K562 (cell line): ENCODE measurements at regions not wholly inside any gene's neighbourhood (a gene's known extent, or its start where the extent isn't known, plus 50 kb on each side); places are given as distances from the start of the nearest gene placed in this dataset.

Experiments used
- ATAC-seq: fragments of 200-7000 bp; cut with Tn5 transposase; 3 replicates; pipeline ENCODE4 v1.9.1; 2020; ENCODE audit warnings: moderate library complexity
- BruUV-seq: library from RNA; stranded (reverse); fragments of 400-500 nt; replicated peaks from 2 replicates; lab custom pipeline; 2021; lab: Mats Ljungman, UMichigan
- CTCF ChIA-PET: fragments of 300-600 bp; formaldehyde crosslinking; extraction: SDS; loops from one replicate; lab custom pipeline; 2021; ENCODE audit warnings: low intra/inter-chr PET ratio; lab: Yijun Ruan, JAX
- POLR2A ChIA-PET: fragments of 300-600, 350-650 bp; sonication (Branson Sonifier 250); formaldehyde crosslinking; extraction: SDS; loops from one replicate; lab custom pipeline; 2021; ENCODE audit warnings: antibody characterized with exemption, inconsistent platforms; lab: Yijun Ruan, JAX
- DNase-seq, 4 experiments: peaks; one replicate each; pipeline versions ENCODE4 v3.0.0 to v3.0.0-alpha.2; 2011 to 2018; ENCODE audit warnings: low spot score in 3 of 4, mixed read lengths in 3 of 4; ENCODE audit errors: extremely low read depth in 1 of 4
- FAIRE-seq: peaks from 2 replicates; lab custom pipeline; 2011; peaks lifted over from hg19 to GRCh38; lab: Jason Lieb, UNC
- H2AFZ ChIP-seq: 2 replicates; pipeline ENCODE4 v1.6.0; 2011; ENCODE audit warnings: low read depth, low read length, control low read depth, inconsistent platforms
- H3K27ac ChIP-seq: fragments of 200-600 bp; 3 replicates; pipeline ENCODE4 v1.8.0; 2011; ENCODE audit warnings: low read depth, mild to moderate bottlenecking, control low read depth, inconsistent platforms, low read length, moderate library complexity, mixed read lengths; ENCODE audit errors: extremely low read depth
- H3K27me3 ChIP-seq, 2 experiments: fragments of 300-600 bp in 1 of 2; 2 replicates in 1 of 2; 3 replicates in 1 of 2; pipeline versions ENCODE4 v1.6.0 to v1.8.0; 2011; ENCODE audit warnings: inconsistent platforms in 2 of 2, low read length in 2 of 2, mild to moderate bottlenecking in 1 of 2, mixed read lengths in 1 of 2, moderate library complexity in 1 of 2; ENCODE audit not compliant: control insufficient read depth in 2 of 2, insufficient read depth in 2 of 2
- H3K36me3 ChIP-seq: fragments of 300-600 bp; 3 replicates; pipeline ENCODE4 v1.8.0; 2011; ENCODE audit warnings: mild to moderate bottlenecking, low read length, inconsistent platforms; ENCODE audit not compliant: control insufficient read depth, insufficient read depth
- H3K4me1 ChIP-seq, 2 experiments: fragments of 200-600 bp in 1 of 2; replicated peaks in 1 of 2; 2 replicates in 1 of 2; 3 replicates in 1 of 2; pipeline versions ENCODE4 v1.5.1 to v1.8.0; 2011; ENCODE audit warnings: inconsistent platforms in 2 of 2, low read length in 2 of 2, mild to moderate bottlenecking in 1 of 2, mixed read lengths in 1 of 2, moderate library complexity in 1 of 2; ENCODE audit not compliant: control insufficient read depth in 2 of 2, insufficient read depth in 2 of 2
- H3K4me2 ChIP-seq: 2 replicates; pipeline ENCODE4 v1.6.1; 2011; ENCODE audit warnings: low read length, control low read depth, inconsistent platforms, mixed read lengths; ENCODE audit not compliant: insufficient read depth
- H3K4me3 ChIP-seq: fragments of 200-600 bp; sonication (generic), shearing (Covaris generic); 2 replicates; pipeline ENCODE4 v1.5.1; 2016; ENCODE audit warnings: control low read depth, inconsistent platforms
- H3K79me2 ChIP-seq: fragments of 200-600 bp; 3 replicates; pipeline ENCODE4 v1.8.0; 2011; ENCODE audit warnings: low read length, inconsistent platforms; ENCODE audit not compliant: control insufficient read depth, insufficient read depth
- H3K9ac ChIP-seq, 2 experiments: 2 replicates each; pipeline versions ENCODE4 v1.6.0 to v1.6.1; 2011; ENCODE audit warnings: low read depth in 2 of 2, low read length in 2 of 2, control low read depth in 1 of 2, inconsistent platforms in 1 of 2, mild to moderate bottlenecking in 1 of 2, mixed read lengths in 1 of 2; ENCODE audit not compliant: insufficient read depth in 1 of 2
- H3K9me1 ChIP-seq: one replicate; pipeline ENCODE4 v1.6.0; 2011; ENCODE audit warnings: inconsistent platforms, mild to moderate bottlenecking, low read length, moderate library complexity; ENCODE audit not compliant: control insufficient read depth, insufficient read depth
- H3K9me3 ChIP-seq: replicated peaks from 2 replicates; pipeline ENCODE4 v1.5.1; 2011; ENCODE audit warnings: low read depth, low read length, inconsistent platforms; ENCODE audit not compliant: control insufficient read depth, insufficient read depth
- H4K20me1 ChIP-seq: replicated peaks from 2 replicates; pipeline ENCODE4 v1.6.1; 2011; ENCODE audit warnings: low read length, inconsistent platforms, mixed read lengths; ENCODE audit not compliant: control insufficient read depth, insufficient read depth
- ARID3B ChIP-seq: fragments of 250-450 bp; sonication (Bioruptor Pico); IDR thresholded peaks from 2 replicates; pipeline ENCODE4 v1.4.0; 2020; ENCODE audit warnings: borderline replicate concordance
- C11orf30 ChIP-seq: fragments of 450-650 bp; IDR thresholded peaks from 2 replicates; pipeline ENCODE4 v1.6.1; 2016; ENCODE audit warnings: low read depth, mild to moderate bottlenecking
- CHD2 ChIP-seq: IDR thresholded peaks from 2 replicates; pipeline ENCODE4 v1.6.1; 2011; ENCODE audit warnings: low read depth, low read length
- DMBX1 ChIP-seq: fragments of 250-450 bp; sonication (Bioruptor Pico); IDR thresholded peaks from 2 replicates; pipeline ENCODE4 v1.8.0; 2022; ENCODE audit warnings: inconsistent platforms, mild to moderate bottlenecking, moderate library complexity, borderline replicate concordance
- HDAC1 ChIP-seq, 2 experiments: fragments of 450-650 bp; IDR thresholded peaks; 2 replicates each; pipeline ENCODE4 v1.6.1; 2016 to 2017; ENCODE audit warnings: inconsistent platforms in 1 of 2, mild to moderate bottlenecking in 1 of 2, moderate library complexity in 1 of 2
- MYBL2 ChIP-seq, 2 experiments: fragments of 450-650 bp in 1 of 2; sonication (generic) in 1 of 2; formaldehyde crosslinking in 1 of 2; IDR thresholded peaks; 2 replicates each; pipeline versions ENCODE4 v1.6.1 to v1.8.1; 2017 to 2022; ENCODE audit warnings: borderline replicate concordance in 1 of 2, inconsistent platforms in 1 of 2, low read depth in 1 of 2, mild to moderate bottlenecking in 1 of 2, missing genetic modification reagents in 1 of 2, moderate library complexity in 1 of 2
- NR1H2 ChIP-seq: sonication (generic); formaldehyde crosslinking; IDR thresholded peaks from 2 replicates; pipeline ENCODE4 v1.4.0; 2020; ENCODE audit warnings: mild to moderate bottlenecking, missing genetic modification reagents
- NR2C1 ChIP-seq, 2 experiments: fragments of 450-650 bp; IDR thresholded peaks; 2 replicates each; pipeline ENCODE4 v1.6.1; 2017; ENCODE audit warnings: mild to moderate bottlenecking in 2 of 2, antibody characterized with exemption in 1 of 2, inconsistent platforms in 1 of 2, missing compliant biosample characterization in 1 of 2, missing genetic modification characterization in 1 of 2
- POU5F1 ChIP-seq: fragments of 150-350 bp; IDR thresholded peaks from 2 replicates; pipeline ENCODE4 v1.6.1; 2014; ENCODE audit warnings: borderline replicate concordance, low read length, low read depth, mild to moderate bottlenecking; ENCODE audit not compliant: partially characterized antibody
- SMAD4 ChIP-seq: fragments of 250-450 bp; sonication (Bioruptor Pico); conservative IDR thresholded peaks from 2 replicates; pipeline ENCODE4 v1.8.0; 2021; ENCODE audit warnings: inconsistent platforms, mild to moderate bottlenecking, moderate library complexity
- ZNF12 ChIP-seq: sonication (generic); formaldehyde crosslinking; IDR thresholded peaks from 2 replicates; pipeline ENCODE4 v1.4.0; 2020; ENCODE audit warnings: mild to moderate bottlenecking, missing genetic modification reagents
- ZNF766 ChIP-seq: fragments of 200-800 bp; sonication (Bioruptor generic); conservative IDR thresholded peaks from 2 replicates; pipeline ENCODE4 v1.6.1; 2016; ENCODE audit warnings: missing genetic modification characterization, missing compliant biosample characterization
- WGBS: fragments of 100-300 bp; shearing (Covaris generic); methylation state at CpG from one replicate; pipeline ENCODE4 v1.1.6; 2016; ENCODE audit warnings: low coverage, mixed read lengths; ENCODE audit not compliant: insufficient coverage; ENCODE audit errors: missing lambda C conversion rate; 5-methylcytosine and 5-hydroxymethylcytosine counted together
- in situ Hi-C: fragments of 300-500 bp; cut with MboI; formaldehyde crosslinking; loops from 4 replicates; pipeline ENCODE4 v1.15.0; 2018; ENCODE audit warnings: inconsistent platforms, mixed read lengths
- intact Hi-C: fragments of 100-400 bp; cut with micrococcal nuclease; formaldehyde crosslinking; loops from 2 replicates; pipeline ENCODE4 v1.14.2; 2022

GRCh38 chr5:107794741-107795140 is 124.0 kb upstream of the EFNA5 start:
- FAIRE-seq = no peak
- no peak overlapping the region for H2AFZ ChIP-seq
- intact Hi-C loops (no loop called here), in situ Hi-C loops (no loop called here)
- H3K36me3 ChIP-seq = no peaks in the 10 kb centered on the region
- no peaks in the 10 kb centered on the region for H3K79me2 ChIP-seq
- no peaks in the 10 kb centered on the region for H3K9me1 ChIP-seq
- ATAC-seq = no peak
- no peak overlapping the region for H3K4me2 ChIP-seq
- DNase-seq = no peak
- H3K9ac ChIP-seq = no peak overlapping the region
- no peaks in the 10 kb centered on the region for H3K27me3 ChIP-seq
- no peaks in the 10 kb centered on the region for H3K4me1 ChIP-seq
- H4K20me1 ChIP-seq = no peaks in the 10 kb centered on the region
- H3K4me3 ChIP-seq = no peak overlapping the region
- CTCF ChIA-PET = no interaction called here
- POLR2A ChIA-PET = no interaction called here
- no peak for TF ChIP-seq DMBX1 (CRISPR knock-in tag)
- no peak for TF ChIP-seq NR2C1 (IDR thresholded peaks at IDR 0.05)
- no peak for TF ChIP-seq NR2C1 (tag; IDR thresholded peaks at IDR 0.05)
- no peak for TF ChIP-seq C11orf30
- no peak for TF ChIP-seq SMAD4 (CRISPR knock-in tag)
- TF ChIP-seq POU5F1 = no peak
- no peak for TF ChIP-seq ZNF766 (CRISPR knock-in tag)
- TF ChIP-seq CHD2 = no peak
- TF ChIP-seq NR1H2 (CRISPR knock-in tag) = no peak
- no peak for TF ChIP-seq MYBL2 (IDR thresholded peaks at IDR 0.05; ENCODE audit: low read depth)
- TF ChIP-seq MYBL2 (CRISPR knock-in tag; IDR thresholded peaks at IDR 0.05; ENCODE audit: borderline replicate concordance) = no peak
- TF ChIP-seq HDAC1 (IDR thresholded peaks at IDR 0.05) = no peak
- no peak for TF ChIP-seq ARID3B (CRISPR knock-in tag)
- TF ChIP-seq ZNF12 = no peak
- TF ChIP-seq, all 486 proteins: peak for 0
- 0% methylated on average over 3 of the region's 3 CpGs for WGBS
- H3K9me3 ChIP-seq = no peaks in the 10 kb centered on the region
- no peak overlapping the region for H3K27ac ChIP-seq
- no TSS peak for BruUV-seq
